ENCODE measurements at regions not wholly inside any gene's neighbourhood (a gene's known extent, or its start where the extent isn't known, plus 50 kb on each side); places are given as distances from the start of the nearest gene placed in this dataset.

DNA sequence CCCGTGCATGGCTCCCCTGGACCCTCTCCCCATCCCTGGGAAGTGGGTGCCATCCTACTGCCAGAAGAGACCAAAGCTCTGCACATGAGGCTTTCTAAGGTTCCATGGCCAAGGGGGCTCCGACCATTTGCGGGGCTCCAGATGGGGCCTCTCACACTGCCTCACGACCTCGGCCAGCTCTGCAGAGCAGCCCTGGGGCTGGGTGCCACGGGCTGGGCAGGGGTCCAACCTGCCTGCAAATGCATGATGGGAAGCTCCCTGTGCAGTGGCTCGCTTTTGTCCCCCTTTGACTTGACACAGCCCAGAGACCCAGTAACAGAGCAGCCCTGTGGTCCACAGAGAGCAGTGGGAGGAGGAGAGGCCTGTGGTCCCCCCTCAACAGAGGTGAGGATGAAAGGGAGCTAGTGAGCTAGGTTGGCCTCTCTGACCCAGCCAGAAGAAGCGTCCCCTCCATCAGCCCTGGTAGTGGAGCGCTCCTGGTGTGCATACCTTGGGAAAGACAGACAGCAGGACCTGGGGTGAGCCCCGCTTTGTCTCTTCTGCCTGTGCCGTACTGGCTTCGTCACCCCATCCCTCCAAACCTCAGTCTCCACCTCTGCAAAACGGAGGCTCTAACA is 174.1 kb downstream of the DDX1 start:
- no peak overlapping the region for H3K4me3 ChIP-seq (ENCODE audit: low read depth in 1 of 2, low read length in 2 of 2)
- no peak overlapping the region for H3K27ac ChIP-seq (ENCODE audit: low read length)
- no peaks in the 10 kb centered on the region for H3K4me1 ChIP-seq (ENCODE audit: control insufficient read depth in 1 of 2, insufficient read depth in 2 of 2, low read length in 2 of 2)
- H3K9me3 ChIP-seq (ENCODE audit: control insufficient read depth in 1 of 2, low read length in 2 of 2): no peaks in the 10 kb centered on the region
- H3K36me3 ChIP-seq (ENCODE audit: control insufficient read depth in 1 of 2, insufficient read depth in 2 of 2, low read length in 2 of 2): no peaks in the 10 kb centered on the region
- H3K27me3 ChIP-seq (ENCODE audit: low read depth, low read length): no peaks in the 10 kb centered on the region

DNA sequence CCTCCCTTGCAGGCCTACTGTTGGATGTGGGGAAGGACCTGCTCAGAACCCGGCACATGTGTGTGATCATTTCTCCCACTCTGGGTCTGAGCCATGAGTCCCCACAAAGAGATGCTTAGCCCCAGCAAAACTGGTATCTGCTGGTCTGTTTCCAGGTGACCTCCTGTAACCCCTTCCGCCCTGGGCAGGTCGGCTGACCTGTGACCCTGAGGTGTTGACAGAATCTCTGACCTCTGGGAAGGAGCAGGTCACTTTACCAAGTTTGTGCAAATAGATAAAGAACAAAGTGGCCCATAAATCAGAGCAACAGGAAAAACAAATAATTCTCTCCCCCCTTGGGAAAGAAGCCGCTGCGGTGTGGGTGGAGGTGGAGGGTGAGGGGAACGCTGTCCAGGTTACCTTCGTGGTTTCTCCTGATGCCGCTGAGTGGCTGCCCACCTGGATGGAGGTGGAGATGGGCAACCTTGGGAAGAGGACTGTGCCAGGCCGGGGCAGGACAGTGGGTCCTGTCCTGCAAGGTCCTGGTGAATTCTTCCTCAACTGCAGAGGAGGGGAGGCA is 174.0 kb upstream of the MYCN start:
- Histone ChIP-seq H3K4me3 (ENCODE audit: low read depth in 1 of 2, low read length in 2 of 2) (no peak overlapping the region), H3K4me1 (ENCODE audit: control insufficient read depth in 1 of 2, insufficient read depth in 2 of 2, low read length in 2 of 2) (no peaks in the 10 kb centered on the region), H3K27me3 (ENCODE audit: low read depth, low read length) (no peaks in the 10 kb centered on the region), H3K27ac (ENCODE audit: low read length) (no peak overlapping the region), H3K36me3 (ENCODE audit: control insufficient read depth in 1 of 2, insufficient read depth in 2 of 2, low read length in 2 of 2) (no peaks in the 10 kb centered on the region), H3K9me3 (ENCODE audit: control insufficient read depth in 1 of 2, low read length in 2 of 2) (no peaks in the 10 kb centered on the region)

DNA sequence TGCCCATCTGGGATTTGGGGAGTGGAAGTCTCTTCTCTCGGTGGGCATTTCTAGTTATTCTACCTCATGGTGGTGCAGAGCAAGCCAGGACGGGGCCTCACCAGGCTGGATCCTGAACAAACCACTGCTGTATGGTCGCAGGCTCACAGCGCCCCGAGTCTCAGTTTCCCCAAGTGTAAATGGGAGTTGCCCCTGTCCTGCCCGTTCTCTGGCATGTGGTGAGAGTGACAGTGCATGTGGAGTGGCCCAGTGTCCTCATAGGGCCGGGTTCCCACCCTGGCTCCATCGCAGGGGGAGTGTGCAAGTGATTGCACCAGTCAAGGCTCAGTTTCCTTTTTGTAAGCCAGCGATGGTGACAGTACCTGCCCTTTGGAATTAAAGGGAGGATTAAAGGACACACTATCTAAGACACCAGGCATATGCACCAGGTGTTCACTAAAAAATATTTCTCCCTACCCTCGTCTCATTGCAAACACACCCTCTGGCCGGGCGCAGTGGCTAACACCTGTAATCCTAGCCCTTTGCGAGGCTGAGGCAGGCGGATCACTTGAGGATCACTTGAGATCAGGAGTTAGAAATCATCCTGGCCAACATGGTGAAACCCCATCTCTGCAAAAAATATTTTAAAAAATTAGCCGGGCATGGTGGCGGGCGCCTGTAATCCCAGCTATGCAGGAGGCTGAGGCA is 173.3 kb upstream of the MYCN start:
- Histone ChIP-seq H3K4me1 (ENCODE audit: control insufficient read depth in 1 of 2, insufficient read depth in 2 of 2, low read length in 2 of 2) (no peaks in the 10 kb centered on the region), H3K27me3 (ENCODE audit: low read depth, low read length) (no peaks in the 10 kb centered on the region), H3K4me3 (ENCODE audit: low read depth in 1 of 2, low read length in 2 of 2) (no peak overlapping the region), H3K27ac (ENCODE audit: low read length) (no peak overlapping the region), H3K9me3 (ENCODE audit: control insufficient read depth in 1 of 2, low read length in 2 of 2) (no peaks in the 10 kb centered on the region), H3K36me3 (ENCODE audit: control insufficient read depth in 1 of 2, insufficient read depth in 2 of 2, low read length in 2 of 2) (no peaks in the 10 kb centered on the region)

DNA sequence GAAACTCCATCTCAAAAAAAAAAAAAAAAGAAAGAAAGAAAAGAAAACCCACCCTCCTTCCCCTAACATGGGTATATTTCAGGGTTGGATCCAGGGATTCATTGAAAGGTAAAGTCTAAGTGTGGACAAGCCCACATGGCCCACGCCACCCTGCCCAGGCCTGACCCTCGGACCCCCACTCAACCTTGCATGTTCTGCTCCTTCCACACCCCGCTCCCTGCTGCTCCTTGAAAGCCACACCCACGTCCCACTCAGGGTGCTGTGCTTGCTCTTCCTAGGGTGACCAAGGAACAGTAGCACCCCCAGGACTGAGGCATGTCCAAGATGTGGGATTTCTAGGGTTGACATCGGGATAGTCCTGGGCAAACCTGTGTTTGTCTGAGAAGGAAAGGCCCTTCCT is 172.7 kb upstream of the MYCN start:
- no peaks in the 10 kb centered on the region for H3K36me3 ChIP-seq (ENCODE audit: control insufficient read depth in 1 of 2, insufficient read depth in 2 of 2, low read length in 2 of 2)
- H3K9me3 ChIP-seq (ENCODE audit: control insufficient read depth in 1 of 2, low read length in 2 of 2): no peaks in the 10 kb centered on the region
- H3K27me3 ChIP-seq (ENCODE audit: low read depth, low read length): no peaks in the 10 kb centered on the region
- no peaks in the 10 kb centered on the region for H3K4me1 ChIP-seq (ENCODE audit: control insufficient read depth in 1 of 2, insufficient read depth in 2 of 2, low read length in 2 of 2)
- no peak overlapping the region for H3K4me3 ChIP-seq (ENCODE audit: low read depth in 1 of 2, low read length in 2 of 2)
- no peak overlapping the region for H3K27ac ChIP-seq (ENCODE audit: low read length)

DNA sequence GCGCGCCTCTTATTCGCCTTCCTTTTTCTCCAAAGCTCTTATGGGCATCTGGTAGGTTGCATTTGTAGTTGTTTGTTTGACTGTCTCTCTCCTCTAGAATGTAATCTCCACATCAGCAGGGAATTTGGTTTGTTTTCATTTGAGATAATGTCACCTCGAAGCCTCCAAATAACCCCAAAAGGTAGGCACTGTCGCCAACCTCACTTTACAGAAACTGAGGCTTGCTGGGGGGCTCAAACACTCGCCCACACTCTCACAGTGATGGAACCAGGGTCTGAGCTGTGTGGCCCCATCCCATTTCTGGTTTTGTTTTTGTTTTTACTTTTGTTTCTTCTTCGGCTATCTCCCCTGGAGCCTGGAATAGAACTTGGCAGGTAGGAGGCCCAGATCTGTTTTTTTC is 172.2 kb upstream of the MYCN start:
- Histone ChIP-seq H3K9me3 (ENCODE audit: control insufficient read depth in 1 of 2, low read length in 2 of 2) (no peaks in the 10 kb centered on the region), H3K27ac (ENCODE audit: low read length) (no peak overlapping the region), H3K4me3 (ENCODE audit: low read depth in 1 of 2, low read length in 2 of 2) (no peak overlapping the region), H3K4me1 (ENCODE audit: control insufficient read depth in 1 of 2, insufficient read depth in 2 of 2, low read length in 2 of 2) (no peaks in the 10 kb centered on the region), H3K27me3 (ENCODE audit: low read depth, low read length) (no peaks in the 10 kb centered on the region), H3K36me3 (ENCODE audit: control insufficient read depth in 1 of 2, insufficient read depth in 2 of 2, low read length in 2 of 2) (no peaks in the 10 kb centered on the region)

DNA sequence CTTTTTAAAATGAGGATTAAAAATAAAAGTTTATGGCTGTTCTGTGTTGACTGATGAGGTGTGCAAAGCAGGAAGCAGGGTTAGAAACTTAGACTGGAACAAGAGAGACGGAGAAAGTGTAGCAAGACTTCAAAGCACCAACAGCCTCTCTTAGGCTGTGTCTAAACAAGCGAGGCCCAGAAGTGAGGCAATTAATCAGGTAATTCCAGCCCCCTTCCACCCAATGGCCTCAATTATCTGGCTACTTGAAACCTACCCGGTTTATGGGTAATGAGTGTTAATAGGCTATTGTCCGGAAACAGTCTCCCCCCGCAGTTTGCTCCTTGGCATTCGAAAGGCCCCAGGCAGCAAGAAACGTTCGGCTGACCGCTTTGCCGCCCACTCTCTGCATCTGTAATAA is 171.7 kb upstream of the MYCN start:
- H3K4me3 ChIP-seq (ENCODE audit: low read depth in 1 of 2, low read length in 2 of 2): no peak overlapping the region
- H3K27me3 ChIP-seq (ENCODE audit: low read depth, low read length): no peaks in the 10 kb centered on the region
- no peaks in the 10 kb centered on the region for H3K4me1 ChIP-seq (ENCODE audit: control insufficient read depth in 1 of 2, insufficient read depth in 2 of 2, low read length in 2 of 2)
- H3K36me3 ChIP-seq (ENCODE audit: control insufficient read depth in 1 of 2, insufficient read depth in 2 of 2, low read length in 2 of 2): no peaks in the 10 kb centered on the region
- no peaks in the 10 kb centered on the region for H3K9me3 ChIP-seq (ENCODE audit: control insufficient read depth in 1 of 2, low read length in 2 of 2)
- H3K27ac ChIP-seq (ENCODE audit: low read length): no peak overlapping the region

DNA sequence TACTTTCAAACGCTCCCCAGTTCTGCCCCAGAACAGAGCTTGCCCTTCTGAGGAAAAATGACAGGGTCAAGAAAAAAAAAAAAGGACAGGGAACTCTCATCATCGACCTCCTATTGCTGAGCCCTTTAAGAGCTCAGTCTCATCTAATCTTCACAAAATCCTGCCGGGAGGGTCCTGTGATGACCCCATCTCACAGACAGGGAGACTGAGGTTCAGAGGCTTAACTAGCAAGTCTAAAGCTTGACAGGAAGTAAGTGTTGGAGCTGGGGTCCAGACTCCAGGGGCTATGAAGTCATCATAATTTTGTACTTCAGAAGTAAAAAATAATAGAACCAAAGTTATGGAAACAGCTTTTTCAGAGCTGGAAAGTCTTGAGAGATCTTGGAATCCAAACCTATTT is 171.1 kb upstream of the MYCN start:
- H3K9me3 ChIP-seq (ENCODE audit: control insufficient read depth in 1 of 2, low read length in 2 of 2): no peaks in the 10 kb centered on the region
- H3K36me3 ChIP-seq (ENCODE audit: control insufficient read depth in 1 of 2, insufficient read depth in 2 of 2, low read length in 2 of 2): no peaks in the 10 kb centered on the region
- H3K4me3 ChIP-seq (ENCODE audit: low read depth in 1 of 2, low read length in 2 of 2): no peak overlapping the region
- H3K27ac ChIP-seq (ENCODE audit: low read length): no peak overlapping the region
- H3K27me3 ChIP-seq (ENCODE audit: low read depth, low read length): no peaks in the 10 kb centered on the region
- H3K4me1 ChIP-seq (ENCODE audit: control insufficient read depth in 1 of 2, insufficient read depth in 2 of 2, low read length in 2 of 2): no peaks in the 10 kb centered on the region

DNA sequence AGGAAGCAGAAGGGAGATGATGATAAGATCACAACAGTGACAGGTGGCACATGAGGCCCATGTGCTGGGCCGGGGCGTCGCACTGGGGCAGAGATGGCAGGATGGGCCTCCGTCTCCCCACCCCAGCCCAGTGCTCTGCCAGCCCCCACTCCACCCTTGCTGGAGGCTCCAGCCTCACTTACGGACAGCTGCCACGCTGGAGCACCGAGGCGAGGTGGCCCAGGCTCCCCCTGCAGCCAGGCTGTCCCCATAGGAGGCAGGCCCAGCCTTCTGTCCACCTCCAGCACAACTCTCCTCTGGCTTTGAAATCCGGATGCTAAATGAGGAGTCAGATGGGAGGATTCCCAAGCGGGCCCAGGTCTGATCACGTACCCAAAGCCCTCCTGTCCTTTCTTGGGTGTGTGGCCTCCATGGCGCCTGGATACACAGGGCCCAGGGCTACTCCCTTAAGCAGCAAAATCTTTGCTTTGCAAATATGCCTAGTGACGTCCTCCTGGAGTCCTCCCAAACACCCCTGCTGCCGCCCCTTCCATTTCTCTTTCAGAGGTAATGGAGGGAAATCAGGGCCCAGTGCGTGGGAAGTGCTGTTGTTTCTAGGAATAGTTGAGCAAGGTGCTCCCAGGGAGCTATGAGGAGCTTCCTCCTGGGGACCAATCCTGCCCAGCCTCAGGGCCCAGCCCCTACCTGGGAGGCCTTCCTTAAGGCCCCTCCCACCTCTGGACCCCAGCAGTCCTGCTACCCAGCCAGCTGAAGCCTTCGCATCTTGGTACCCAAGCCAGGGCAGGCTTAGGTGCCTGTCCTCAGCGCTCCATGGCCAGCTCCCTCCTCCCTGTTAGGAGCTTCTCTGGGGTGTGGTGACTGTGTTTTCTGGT is 170.4 kb upstream of the MYCN start:
- no peaks in the 10 kb centered on the region for H3K4me1 ChIP-seq (ENCODE audit: control insufficient read depth in 1 of 2, insufficient read depth in 2 of 2, low read length in 2 of 2)
- no peaks in the 10 kb centered on the region for H3K36me3 ChIP-seq (ENCODE audit: control insufficient read depth in 1 of 2, insufficient read depth in 2 of 2, low read length in 2 of 2)
- no peaks in the 10 kb centered on the region for H3K27me3 ChIP-seq (ENCODE audit: low read depth, low read length)
- H3K27ac ChIP-seq (ENCODE audit: low read length): no peak overlapping the region
- H3K4me3 ChIP-seq (ENCODE audit: low read depth in 1 of 2, low read length in 2 of 2): no peak overlapping the region
- H3K9me3 ChIP-seq (ENCODE audit: control insufficient read depth in 1 of 2, low read length in 2 of 2): no peaks in the 10 kb centered on the region

DNA sequence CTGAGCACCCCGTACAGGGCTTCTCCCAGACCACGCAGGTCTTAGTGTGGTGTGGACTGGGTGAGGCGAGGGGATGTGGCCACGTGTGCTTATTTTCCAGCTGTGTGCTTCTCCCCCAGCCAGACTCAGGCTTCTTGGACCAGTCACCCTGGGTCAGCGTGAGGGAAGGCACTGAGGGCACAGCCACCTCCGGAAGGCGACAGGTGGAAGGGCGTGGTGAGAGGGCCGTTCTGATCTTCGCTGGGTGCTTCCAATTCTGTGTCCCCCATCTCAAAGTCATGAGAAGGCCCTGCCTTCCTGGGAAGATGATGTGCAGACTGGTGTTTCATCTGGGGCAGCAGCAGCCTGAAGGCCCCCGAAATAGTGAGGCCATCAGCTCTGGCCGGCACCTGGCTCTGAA is 169.7 kb upstream of the MYCN start:
- H3K27me3 ChIP-seq (ENCODE audit: low read depth, low read length): no peaks in the 10 kb centered on the region
- H3K27ac ChIP-seq (ENCODE audit: low read length): no peak overlapping the region
- no peaks in the 10 kb centered on the region for H3K4me1 ChIP-seq (ENCODE audit: control insufficient read depth in 1 of 2, insufficient read depth in 2 of 2, low read length in 2 of 2)
- H3K36me3 ChIP-seq (ENCODE audit: control insufficient read depth in 1 of 2, insufficient read depth in 2 of 2, low read length in 2 of 2): no peaks in the 10 kb centered on the region
- no peak overlapping the region for H3K4me3 ChIP-seq (ENCODE audit: low read depth in 1 of 2, low read length in 2 of 2)
- H3K9me3 ChIP-seq (ENCODE audit: control insufficient read depth in 1 of 2, low read length in 2 of 2): no peaks in the 10 kb centered on the region

DNA sequence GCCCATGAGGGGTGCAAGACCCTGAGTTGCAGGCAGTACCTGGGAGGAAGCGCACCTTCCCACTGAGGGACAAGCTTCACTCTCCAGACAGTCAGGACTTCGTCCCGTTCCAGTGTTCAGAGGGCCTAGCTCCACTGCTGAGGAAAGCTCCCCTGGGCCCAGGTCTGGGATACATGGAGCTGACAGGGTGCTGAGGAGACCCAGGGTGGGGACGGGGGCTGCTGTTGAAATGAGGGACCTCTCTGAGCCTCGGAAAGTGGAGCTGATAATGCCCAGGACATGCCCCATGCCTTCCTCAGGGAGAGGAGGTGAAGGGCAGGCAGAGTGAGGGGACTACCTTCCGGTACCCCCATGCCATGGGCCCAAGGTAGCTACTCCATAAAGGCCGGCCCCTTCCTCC is 169.2 kb upstream of the MYCN start:
- H3K27ac ChIP-seq (ENCODE audit: low read length): no peak overlapping the region
- H3K27me3 ChIP-seq (ENCODE audit: low read depth, low read length): no peaks in the 10 kb centered on the region
- no peak overlapping the region for H3K4me3 ChIP-seq (ENCODE audit: low read depth in 1 of 2, low read length in 2 of 2)
- no peaks in the 10 kb centered on the region for H3K9me3 ChIP-seq (ENCODE audit: control insufficient read depth in 1 of 2, low read length in 2 of 2)
- no peaks in the 10 kb centered on the region for H3K4me1 ChIP-seq (ENCODE audit: control insufficient read depth in 1 of 2, insufficient read depth in 2 of 2, low read length in 2 of 2)
- H3K36me3 ChIP-seq (ENCODE audit: control insufficient read depth in 1 of 2, insufficient read depth in 2 of 2, low read length in 2 of 2): no peaks in the 10 kb centered on the region

DNA sequence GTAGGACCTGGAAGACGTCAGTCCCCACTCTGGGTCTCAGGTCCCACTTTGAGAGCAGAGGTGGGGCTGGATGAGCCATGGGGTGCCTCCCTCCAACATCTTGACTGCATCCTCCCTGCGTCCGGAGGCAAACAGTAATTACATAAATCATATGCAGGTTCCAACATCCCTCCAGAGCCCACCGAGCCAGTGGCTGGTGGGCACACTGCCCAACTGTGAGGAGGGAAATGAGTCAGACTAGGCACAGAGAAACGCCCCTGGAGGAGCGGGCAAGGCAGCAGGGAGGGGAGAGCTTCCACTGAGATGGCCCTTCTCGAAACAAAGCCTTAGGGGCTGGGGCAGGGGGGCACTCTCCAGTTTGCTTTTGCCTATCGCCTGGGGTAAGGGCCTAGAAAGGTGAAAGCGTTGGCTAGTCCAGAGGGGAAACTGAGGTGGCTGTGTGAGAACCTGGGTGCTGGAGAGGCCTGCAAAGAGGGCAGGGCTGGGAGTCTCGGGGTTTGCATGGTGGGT is 168.2 kb upstream of the MYCN start:
- no peaks in the 10 kb centered on the region for H3K9me3 ChIP-seq (ENCODE audit: control insufficient read depth in 1 of 2, low read length in 2 of 2)
- no peak overlapping the region for H3K4me3 ChIP-seq (ENCODE audit: low read depth in 1 of 2, low read length in 2 of 2)
- H3K27me3 ChIP-seq (ENCODE audit: low read depth, low read length): no peaks in the 10 kb centered on the region
- H3K4me1 ChIP-seq (ENCODE audit: control insufficient read depth in 1 of 2, insufficient read depth in 2 of 2, low read length in 2 of 2): no peaks in the 10 kb centered on the region
- H3K36me3 ChIP-seq (ENCODE audit: control insufficient read depth in 1 of 2, insufficient read depth in 2 of 2, low read length in 2 of 2): no peaks in the 10 kb centered on the region
- H3K27ac ChIP-seq (ENCODE audit: low read length): no peak overlapping the region
